ENCODE measurements at regions not wholly inside any gene's neighbourhood (a gene's known extent, or its start where the extent isn't known, plus 50 kb on each side); places are given as distances from the start of the nearest gene placed in this dataset.

DNA sequence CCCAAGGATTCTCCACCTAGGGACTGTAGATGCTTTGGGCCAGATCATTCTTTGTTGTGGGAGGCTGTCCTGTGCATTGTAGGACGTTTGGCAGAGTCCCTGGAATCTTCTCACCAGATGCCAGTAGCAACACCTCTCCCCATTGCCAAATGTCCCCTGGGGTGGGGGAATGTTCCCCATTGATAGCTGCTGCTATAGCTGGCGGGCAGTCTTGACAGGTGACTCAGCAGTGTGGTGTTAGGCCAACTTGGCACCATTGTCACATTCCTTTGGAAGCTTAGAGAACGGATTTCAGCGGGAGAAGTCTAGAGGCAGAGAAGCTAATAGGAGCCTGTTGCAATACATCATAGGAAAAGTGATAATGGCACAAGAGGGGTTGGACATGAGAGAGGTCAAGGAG, 495.7 kb upstream of the SMIM21 start:
- H3K4me3 ChIP-seq (ENCODE audit: low read length), result no peak overlapping the region
- TF ChIP-seq, protein P1, sequence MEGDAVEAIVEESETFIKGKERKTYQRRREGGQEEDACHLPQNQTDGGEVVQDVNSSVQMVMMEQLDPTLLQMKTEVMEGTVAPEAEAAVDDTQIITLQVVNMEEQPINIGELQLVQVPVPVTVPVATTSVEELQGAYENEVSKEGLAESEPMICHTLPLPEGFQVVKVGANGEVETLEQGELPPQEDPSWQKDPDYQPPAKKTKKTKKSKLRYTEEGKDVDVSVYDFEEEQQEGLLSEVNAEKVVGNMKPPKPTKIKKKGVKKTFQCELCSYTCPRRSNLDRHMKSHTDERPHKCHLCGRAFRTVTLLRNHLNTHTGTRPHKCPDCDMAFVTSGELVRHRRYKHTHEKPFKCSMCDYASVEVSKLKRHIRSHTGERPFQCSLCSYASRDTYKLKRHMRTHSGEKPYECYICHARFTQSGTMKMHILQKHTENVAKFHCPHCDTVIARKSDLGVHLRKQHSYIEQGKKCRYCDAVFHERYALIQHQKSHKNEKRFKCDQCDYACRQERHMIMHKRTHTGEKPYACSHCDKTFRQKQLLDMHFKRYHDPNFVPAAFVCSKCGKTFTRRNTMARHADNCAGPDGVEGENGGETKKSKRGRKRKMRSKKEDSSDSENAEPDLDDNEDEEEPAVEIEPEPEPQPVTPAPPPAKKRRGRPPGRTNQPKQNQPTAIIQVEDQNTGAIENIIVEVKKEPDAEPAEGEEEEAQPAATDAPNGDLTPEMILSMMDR (conservative IDR thresholded peaks at IDR 0.05; ENCODE audit: low read depth, low read length), result no peak
- peak; percentile 23 for DNase-seq (ENCODE audit: low read depth)

DNA sequence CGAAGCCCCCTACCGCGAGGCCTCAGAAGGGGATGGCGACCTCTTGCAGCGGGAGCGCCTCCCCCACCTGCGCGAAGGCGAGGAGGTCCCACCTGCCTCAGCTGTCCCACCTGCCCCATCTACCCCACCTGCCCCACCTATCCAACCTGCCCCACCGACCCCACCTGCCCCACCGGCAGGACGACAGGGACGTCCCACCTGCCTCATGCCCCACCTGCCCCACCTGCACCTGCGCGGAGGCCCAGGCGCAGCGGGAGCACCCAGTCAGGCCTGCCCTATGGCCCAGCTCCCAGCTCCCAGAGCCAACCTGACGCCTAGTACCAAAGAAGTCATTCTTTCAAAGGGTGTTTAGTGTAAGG, 489.1 kb upstream of the SMIM21 start:
- no peak for DNase-seq (ENCODE audit: low read depth)
- TF ChIP-seq, protein P1 (conservative IDR thresholded peaks at IDR 0.05; ENCODE audit: low read depth, low read length), result no peak
- no peak overlapping the region for H3K4me3 ChIP-seq (ENCODE audit: low read length)

DNA sequence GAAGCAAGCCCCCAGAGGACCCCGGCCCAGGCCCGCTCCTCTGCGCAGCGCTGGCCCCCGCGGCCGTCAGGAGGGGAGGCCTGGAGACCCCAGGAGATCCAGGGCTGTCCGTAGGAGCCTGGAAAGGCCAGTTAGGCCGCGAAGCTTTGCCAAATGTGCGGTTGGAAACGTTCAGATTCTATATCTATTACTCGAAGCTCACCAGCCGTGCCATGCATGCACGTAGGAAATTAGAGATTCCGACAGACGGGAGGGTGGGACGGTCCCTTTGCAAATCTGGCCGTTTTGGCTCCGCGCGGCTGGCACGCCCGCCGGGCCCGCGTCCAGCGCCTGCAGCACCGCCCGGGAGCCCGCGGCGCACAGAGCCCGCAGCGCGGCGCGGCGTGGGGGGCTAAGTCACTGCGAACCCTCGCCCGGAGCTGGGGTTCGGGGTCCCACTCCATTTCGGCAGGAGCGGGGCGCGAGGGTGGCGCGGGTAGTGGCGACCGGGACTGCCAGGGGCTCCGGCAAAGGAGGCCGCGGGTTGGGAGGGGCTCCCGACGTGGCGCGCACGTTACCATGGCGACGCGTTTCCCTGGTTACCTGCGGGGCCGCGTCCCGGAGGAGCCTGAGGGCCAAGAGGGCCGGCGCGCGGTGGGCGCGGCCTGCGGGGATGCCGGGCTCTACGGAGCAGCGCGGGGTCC, 488.6 kb upstream of the SMIM21 start:
- no peak for DNase-seq (ENCODE audit: low read depth)
- peak overlapping the region; percentile 35 for H3K4me3 ChIP-seq (ENCODE audit: low read length)
- TF ChIP-seq, protein P1 (conservative IDR thresholded peaks at IDR 0.05; ENCODE audit: low read depth, low read length), result no peak

DNA sequence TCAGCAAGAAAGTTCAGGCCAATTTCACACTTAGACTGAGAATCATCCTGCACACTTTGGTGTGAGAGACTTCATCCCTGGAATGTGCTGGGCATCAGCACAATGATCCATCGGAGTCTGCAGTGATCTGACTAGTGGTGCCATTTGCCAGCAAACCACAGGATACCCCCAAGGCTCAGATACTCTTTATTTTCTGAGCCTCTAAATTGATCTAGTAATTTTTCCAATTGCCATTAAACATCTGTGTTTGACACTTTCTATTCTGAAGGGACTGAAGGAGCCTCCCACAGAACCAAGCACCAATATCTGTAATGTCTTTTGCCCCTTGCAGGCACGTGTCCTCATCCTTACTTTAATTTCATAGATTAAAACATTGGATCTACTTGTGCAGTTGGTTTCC, 485.3 kb upstream of the SMIM21 start:
- DNase-seq (ENCODE audit: low read depth), result no peak
- H3K4me3 ChIP-seq (ENCODE audit: low read length), result no peak overlapping the region
- TF ChIP-seq, protein P1 (conservative IDR thresholded peaks at IDR 0.05; ENCODE audit: low read depth, low read length), result no peak

DNA sequence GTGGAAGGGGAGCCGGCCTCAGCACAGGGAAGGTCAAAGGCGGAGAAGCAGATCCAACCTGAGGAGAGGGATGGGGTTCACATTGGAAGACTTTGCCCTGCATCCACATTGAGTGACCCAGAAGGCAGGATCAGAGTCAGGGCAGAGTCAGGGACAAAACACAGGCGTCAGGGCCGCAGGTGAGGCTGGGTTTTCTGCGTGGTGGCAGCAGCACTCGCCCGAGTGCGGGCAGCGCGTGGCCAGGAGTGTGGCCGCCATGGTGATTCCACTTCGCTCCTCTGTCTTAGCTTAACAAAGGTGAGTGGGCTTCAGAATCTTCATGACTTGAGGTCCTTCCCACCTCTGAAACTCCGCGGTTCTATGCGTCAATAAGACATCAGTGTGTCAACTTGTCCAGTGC, 476.9 kb upstream of the SMIM21 start:
- H3K4me3 ChIP-seq (ENCODE audit: low read length), result no peak overlapping the region
- DNase-seq (ENCODE audit: low read depth), result no peak
- TF ChIP-seq, protein P1 (conservative IDR thresholded peaks at IDR 0.05; ENCODE audit: low read depth, low read length), result no peak

DNA sequence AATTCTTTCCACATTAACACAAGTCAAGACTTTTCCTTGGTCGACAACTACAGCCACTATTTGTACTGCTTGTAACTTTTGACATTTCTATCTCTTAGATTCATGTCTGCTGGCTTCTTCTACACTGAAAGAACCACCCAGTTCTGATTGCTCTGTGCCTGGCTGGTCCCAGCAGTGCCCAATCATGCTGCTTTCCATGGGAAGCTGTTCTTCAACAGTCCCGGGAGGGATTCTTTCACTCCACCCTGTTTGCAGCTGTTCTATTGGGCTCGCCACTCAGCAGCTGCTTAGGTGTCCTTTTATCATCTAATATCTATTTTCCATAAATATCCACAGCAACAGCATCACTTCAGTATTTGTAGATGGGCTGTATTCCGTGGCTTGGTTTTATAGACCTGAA, 471.1 kb upstream of the SMIM21 start:
- H3K4me3 ChIP-seq (ENCODE audit: low read length), result no peak overlapping the region
- DNase-seq (ENCODE audit: low read depth), result no peak
- TF ChIP-seq, protein P1 (conservative IDR thresholded peaks at IDR 0.05; ENCODE audit: low read depth, low read length), result no peak

DNA sequence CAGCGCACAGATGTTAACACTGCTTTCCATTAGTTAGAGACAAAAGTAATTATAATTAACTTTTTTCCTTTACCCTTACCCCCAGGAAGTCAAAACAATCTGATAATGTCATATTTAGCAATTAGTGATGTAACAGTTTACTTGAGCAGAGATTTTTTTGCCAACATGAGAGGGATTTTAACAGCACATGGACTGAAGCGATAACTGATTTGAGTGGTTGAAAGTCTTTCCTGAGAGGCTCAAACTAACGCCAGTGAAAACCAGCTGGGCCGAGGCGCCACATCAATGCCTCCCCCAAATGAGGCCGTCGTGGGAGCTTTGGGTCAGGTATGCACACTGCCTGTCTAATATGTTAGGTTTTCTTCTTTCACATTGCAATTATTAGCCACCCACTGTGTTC, 469.9 kb upstream of the SMIM21 start:
- TF ChIP-seq, protein P1 (conservative IDR thresholded peaks at IDR 0.05; ENCODE audit: low read depth, low read length), result no peak
- no peak for DNase-seq (ENCODE audit: low read depth)
- H3K4me3 ChIP-seq (ENCODE audit: low read length), result no peak overlapping the region

Data from retinal pigment epithelial cell (primary cell).